HEK293T (cell line): ENCODE measurements at regions not wholly inside any gene's neighbourhood (a gene's known extent, or its start where the extent isn't known, plus 50 kb on each side); places are given as distances from the start of the nearest gene placed in this dataset.

ENCODE experiments used
- ARNT ChIP-seq: fragments of 450-650 bp; IDR thresholded peaks from 2 replicates; pipeline ENCODE4 v1.6.1; 2017; ENCODE audit warnings: mild to moderate bottlenecking
- BHLHE40 ChIP-seq: fragments of 450-650 bp; IDR thresholded peaks from 2 replicates; pipeline ENCODE4 v1.6.1; 2016; ENCODE audit warnings: mild to moderate bottlenecking, moderate library complexity, borderline replicate concordance
- ELF4 ChIP-seq: fragments of 450-650 bp; IDR thresholded peaks from 2 replicates; pipeline ENCODE4 v1.6.1; 2017; ENCODE audit warnings: antibody characterized with exemption
- FOXA1 ChIP-seq: fragments of 450-650 bp; IDR thresholded peaks from 2 replicates; pipeline ENCODE4 v1.6.1; 2016; ENCODE audit warnings: mild to moderate bottlenecking
- FOXK2 ChIP-seq: fragments of 450-650 bp; IDR thresholded peaks from 2 replicates; pipeline ENCODE4 v1.6.1; 2016; ENCODE audit warnings: mild to moderate bottlenecking
- FOXM1 ChIP-seq: fragments of 450-650 bp; IDR thresholded peaks from 2 replicates; pipeline ENCODE4 v1.6.1; 2017; ENCODE audit warnings: mild to moderate bottlenecking, borderline replicate concordance
- HDGF ChIP-seq: fragments of 450-650 bp; IDR thresholded peaks from 2 replicates; pipeline ENCODE4 v1.6.1; 2017; ENCODE audit warnings: antibody characterized with exemption, borderline replicate concordance
- LEF1 ChIP-seq: fragments of 450-650 bp; IDR thresholded peaks from 2 replicates; pipeline ENCODE4 v1.6.1; 2017; ENCODE audit warnings: mild to moderate bottlenecking, borderline replicate concordance
- NFRKB ChIP-seq: fragments of 450-650 bp; IDR thresholded peaks from 2 replicates; pipeline ENCODE4 v1.6.1; 2016; ENCODE audit warnings: mild to moderate bottlenecking, moderate library complexity
- SP1 ChIP-seq: fragments of 450-650 bp; IDR thresholded peaks from 2 replicates; pipeline ENCODE4 v1.6.1; 2017
- SUZ12 ChIP-seq: fragments of 450-650 bp; IDR thresholded peaks from 2 replicates; pipeline ENCODE4 v1.6.1; 2016; ENCODE audit warnings: mild to moderate bottlenecking
- ZNF384 ChIP-seq: fragments of 450-650 bp; IDR thresholded peaks from 2 replicates; pipeline ENCODE4 v1.6.1; 2016

GRCh38 chr12:88947486-88948043 lies 367.3 kb upstream of the KITLG start:
- no peak for TF ChIP-seq ZNF384
- TF ChIP-seq FOXK2: no peak
- no peak for TF ChIP-seq ARNT
- TF ChIP-seq FOXA1: no peak
- TF ChIP-seq SP1: no peak
- no peak for TF ChIP-seq BHLHE40
- TF ChIP-seq HDGF: no peak
- TF ChIP-seq ELF4: no peak
- TF ChIP-seq SUZ12: no peak
- no peak for TF ChIP-seq FOXM1
- no peak for TF ChIP-seq NFRKB
- no peak for TF ChIP-seq LEF1
